IMR-90 (cell line): ENCODE measurements at regions not wholly inside any gene's neighbourhood (a gene's known extent, or its start where the extent isn't known, plus 50 kb on each side); places are given as distances from the start of the nearest gene placed in this dataset.

ENCODE experiments used
- ATAC-seq: fragments of 200-7000 bp; cut with Tn5 transposase; 2 replicates; pipeline ENCODE4 v1.9.1; 2020; ENCODE audit warnings: low read depth, mild to moderate bottlenecking, moderate library complexity
- BruUV-seq: library from RNA; stranded (reverse); fragments of 400-500 nt; replicated peaks from 2 replicates; lab custom pipeline; 2021; lab: Mats Ljungman, UMichigan
- CTCF ChIA-PET: fragments of 300-600 bp; formaldehyde crosslinking; extraction: SDS; loops from one replicate; lab custom pipeline; 2021; ENCODE audit warnings: antibody characterized with exemption; lab: Yijun Ruan, JAX
- POLR2A ChIA-PET: fragments of 300-600 bp; sonication (Branson Sonifier 250); formaldehyde crosslinking; loops from one replicate; lab custom pipeline; 2022; ENCODE audit warnings: antibody characterized with exemption; ENCODE audit not compliant: unreplicated experiment; lab: Charles Lee
- DNase-seq: peaks from one replicate; pipeline ENCODE4 v3.0.0; 2013
- H2AFZ ChIP-seq: replicated peaks from 2 replicates; pipeline ENCODE3; 2013; ENCODE audit warnings: low read length, mild to moderate bottlenecking; ENCODE audit not compliant: poor library complexity
- H2AK5ac ChIP-seq: 2 replicates; pipeline ENCODE4 v1.6.1; 2013; ENCODE audit warnings: low read depth, low read length, inconsistent platforms
- H2AK9ac ChIP-seq: replicated peaks from 2 replicates; pipeline ENCODE3; 2013; ENCODE audit warnings: mild to moderate bottlenecking, low read depth, low read length, moderate library complexity; ENCODE audit not compliant: poor library complexity
- H2BK120ac ChIP-seq: 2 replicates; pipeline ENCODE4 v1.6.1; 2013; ENCODE audit warnings: low read depth, low read length, inconsistent platforms
- H2BK15ac ChIP-seq: 3 replicates; pipeline ENCODE4 v1.6.1; 2013; ENCODE audit warnings: low read depth, low read length, inconsistent platforms
- H2BK20ac ChIP-seq: 2 replicates; pipeline ENCODE4 v1.6.1; 2013; ENCODE audit warnings: low read depth, mild to moderate bottlenecking, inconsistent platforms, low read length, moderate library complexity
- H2BK5ac ChIP-seq: 2 replicates; pipeline ENCODE4 v1.6.1; 2013; ENCODE audit warnings: mild to moderate bottlenecking, low read depth, low read length, inconsistent platforms; ENCODE audit not compliant: poor library complexity, severe bottlenecking
- H3K14ac ChIP-seq: replicated peaks from 2 replicates; pipeline ENCODE4 v1.6.1; 2013; ENCODE audit warnings: low read depth, low read length, inconsistent platforms
- H3K18ac ChIP-seq: 2 replicates; pipeline ENCODE4 v1.6.1; 2013; ENCODE audit warnings: low read depth, low read length, control low read depth
- H3K23ac ChIP-seq: 2 replicates; pipeline ENCODE4 v1.6.1; 2013; ENCODE audit warnings: low read depth, low read length, inconsistent platforms
- H3K27ac ChIP-seq: 2 replicates; pipeline ENCODE4 v1.5.1; 2013; ENCODE audit warnings: mild to moderate bottlenecking, control low read depth, low read length; ENCODE audit not compliant: insufficient read depth
- H3K27me3 ChIP-seq: 2 replicates; pipeline ENCODE4 v1.6.1; 2013; ENCODE audit warnings: low read length; ENCODE audit not compliant: control insufficient read depth, insufficient read depth
- H3K36me3 ChIP-seq: 2 replicates; pipeline ENCODE4 v1.6.1; 2013; ENCODE audit warnings: low read length, mixed read lengths; ENCODE audit not compliant: control insufficient read depth, insufficient read depth
- H3K4ac ChIP-seq: 2 replicates; pipeline ENCODE4 v1.6.1; 2013; ENCODE audit warnings: low read depth, low read length, inconsistent platforms
- H3K4me1 ChIP-seq: 2 replicates; pipeline ENCODE4 v1.6.1; 2013; ENCODE audit warnings: low read length, mixed read lengths; ENCODE audit not compliant: control insufficient read depth, insufficient read depth
- H3K4me2 ChIP-seq: 2 replicates; pipeline ENCODE4 v1.6.1; 2013; ENCODE audit warnings: low read depth, mild to moderate bottlenecking, control low read depth, low read length, moderate library complexity
- H3K4me3 ChIP-seq: 2 replicates; pipeline ENCODE4 v1.5.1; 2013; ENCODE audit warnings: low read depth, mild to moderate bottlenecking, control low read depth, low read length, moderate library complexity; ENCODE audit not compliant: insufficient read depth
- H3K56ac ChIP-seq: 2 replicates; pipeline ENCODE4 v1.6.1; 2013; ENCODE audit warnings: low read length, inconsistent platforms; ENCODE audit not compliant: insufficient read depth; ENCODE audit errors: extremely low read depth
- H3K79me1 ChIP-seq, 2 experiments: 2 replicates each; pipeline ENCODE4 v1.6.1; 2013; ENCODE audit warnings: low read length in 2 of 2, inconsistent platforms in 1 of 2, low read depth in 1 of 2
- H3K9ac ChIP-seq: 2 replicates; pipeline ENCODE4 v1.6.1; 2013; ENCODE audit warnings: low read depth, low read length, control low read depth
- H3K9me1 ChIP-seq: 2 replicates; pipeline ENCODE4 v1.6.1; 2013; ENCODE audit warnings: low read length, inconsistent platforms; ENCODE audit not compliant: insufficient read depth
- H3K9me3 ChIP-seq: 2 replicates; pipeline ENCODE4 v1.6.1; 2013; ENCODE audit warnings: low read length; ENCODE audit not compliant: control insufficient read depth, insufficient read depth
- H4K20me1 ChIP-seq: 2 replicates; pipeline ENCODE4 v1.6.1; 2013; ENCODE audit warnings: low read length, inconsistent platforms; ENCODE audit not compliant: insufficient read depth
- H4K5ac ChIP-seq: 2 replicates; pipeline ENCODE4 v1.6.1; 2013; ENCODE audit warnings: mild to moderate bottlenecking, low read depth, low read length, control low read depth
- H4K8ac ChIP-seq, 2 experiments: 2 replicates each; pipeline ENCODE4 v1.6.1; 2013; ENCODE audit warnings: low read depth in 2 of 2, low read length in 2 of 2, control low read depth in 1 of 2, inconsistent platforms in 1 of 2
- H4K91ac ChIP-seq: 2 replicates; pipeline ENCODE4 v1.6.1; 2013; ENCODE audit warnings: low read depth, low read length, inconsistent platforms; ENCODE audit not compliant: insufficient read depth
- BHLHE40 ChIP-seq: fragments of 150-350 bp; IDR thresholded peaks from 2 replicates; pipeline ENCODE4 v1.6.1; 2016; ENCODE audit warnings: mild to moderate bottlenecking, low read depth, low read length
- CEBPB ChIP-seq: IDR thresholded peaks from 2 replicates; pipeline ENCODE4 v1.6.1; 2012; ENCODE audit warnings: low read depth, low read length, improper control_type of control experiment
- CHD1 ChIP-seq: IDR thresholded peaks from 2 replicates; pipeline ENCODE4 v1.6.1; 2012; ENCODE audit warnings: low read depth, low read length, improper control_type of control experiment
- FOS ChIP-seq: fragments of 150-350 bp; IDR thresholded peaks from 2 replicates; pipeline ENCODE4 v1.6.1; 2016; ENCODE audit warnings: low read depth, low read length
- MAFK ChIP-seq: IDR thresholded peaks from 2 replicates; pipeline ENCODE4 v1.6.1; 2012; ENCODE audit warnings: low read depth, low read length, improper control_type of control experiment
- MAZ ChIP-seq: IDR thresholded peaks from 2 replicates; pipeline ENCODE4 v1.6.1; 2012; ENCODE audit warnings: low read depth, mild to moderate bottlenecking, low read length, improper control_type of control experiment, moderate library complexity, borderline replicate concordance
- MXI1 ChIP-seq: IDR thresholded peaks from 2 replicates; pipeline ENCODE4 v1.6.1; 2012; ENCODE audit warnings: low read depth, mild to moderate bottlenecking, low read length, moderate library complexity, borderline replicate concordance
- RCOR1 ChIP-seq: IDR thresholded peaks from 2 replicates; pipeline ENCODE4 v1.6.1; 2012; ENCODE audit warnings: mild to moderate bottlenecking, low read length, improper control_type of control experiment; ENCODE audit not compliant: insufficient replicate concordance
- RFX5 ChIP-seq: IDR thresholded peaks from 2 replicates; pipeline ENCODE4 v1.8.0; 2012; ENCODE audit warnings: low read depth, mild to moderate bottlenecking, low read length, moderate library complexity
- SMC3 ChIP-seq: fragments of 150-350 bp; IDR thresholded peaks from 2 replicates; pipeline ENCODE4 v1.6.1; 2016; ENCODE audit warnings: low read depth, mild to moderate bottlenecking, antibody characterized with exemption, low read length, moderate library complexity
- USF2 ChIP-seq: fragments of 150-350 bp; IDR thresholded peaks from 2 replicates; pipeline ENCODE4 v1.6.1; 2017; ENCODE audit warnings: mild to moderate bottlenecking, antibody characterized with exemption, low read length, low read depth
- dilution Hi-C: fragments of 300-500 bp; cut with HindIII; formaldehyde crosslinking; loops from one replicate; pipeline ENCODE4 v1.14.3; 2018; ENCODE audit warnings: low sequenced_read_pairs; ENCODE audit not compliant: unreplicated experiment
- in situ Hi-C: fragments of 300-500 bp; cut with MboI; formaldehyde crosslinking; loops from 3 replicates; pipeline ENCODE4 v1.14.3; 2019; ENCODE audit warnings: low sequenced_read_pairs, inconsistent platforms, mixed read lengths
- intact Hi-C: fragments of 100-400 bp; cut with micrococcal nuclease; formaldehyde crosslinking; loops from 2 replicates; pipeline ENCODE4 v1.10.0; 2022

DNA sequence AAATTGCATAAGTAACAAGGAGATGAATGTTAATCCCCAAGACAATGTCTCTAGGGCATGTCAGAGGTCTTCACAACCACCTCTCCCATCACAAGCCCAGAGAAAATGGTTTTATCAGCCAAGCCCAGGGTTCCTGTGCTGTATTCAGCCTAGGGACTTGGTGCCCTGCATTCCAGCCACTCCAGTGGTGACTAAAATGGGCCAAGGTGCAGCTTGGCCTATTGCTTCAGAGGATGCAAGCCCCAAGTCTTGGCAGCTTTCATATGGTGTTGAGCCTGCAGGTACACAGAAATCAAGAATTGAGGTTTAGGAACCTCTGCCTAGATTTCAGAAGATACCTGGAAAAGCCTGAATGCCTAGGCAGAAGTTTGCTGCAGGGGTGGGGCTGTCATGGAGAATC is 1118.6 kb downstream of the PLA2G4A start:
- no TSS peak for BruUV-seq
- no peaks in the 10 kb centered on the region for H3K79me1 ChIP-seq
- no peak overlapping the region for H3K23ac ChIP-seq
- ChIA-PET POLR2A (no interaction called here), CTCF (no interaction called here)
- no peak overlapping the region for H2AK5ac ChIP-seq
- no peak overlapping the region for H3K18ac ChIP-seq
- no peak overlapping the region for H3K4me3 ChIP-seq
- no peaks in the 10 kb centered on the region; the same call in 1 of the 2 replicates for H3K9me3 ChIP-seq
- H2BK15ac ChIP-seq, result no peak overlapping the region
- H2AFZ ChIP-seq, result no peak overlapping the region
- no peak overlapping the region for H4K91ac ChIP-seq
- H3K27me3 ChIP-seq, result no peaks in the 10 kb centered on the region
- dilution Hi-C loops, result no loop called here
- in situ Hi-C loops, result no loop called here
- no peak overlapping the region for H3K56ac ChIP-seq
- intact Hi-C loops, result no loop called here
- H3K9ac ChIP-seq, result no peak overlapping the region
- H3K9me1 ChIP-seq, result no peaks in the 10 kb centered on the region
- H3K27ac ChIP-seq, result no peak overlapping the region
- H2BK120ac ChIP-seq, result no peak overlapping the region
- H4K5ac ChIP-seq, result no peak overlapping the region
- no peak overlapping the region for H2BK5ac ChIP-seq
- ATAC-seq (no peak), DNase-seq (no peak)
- no peaks in the 10 kb centered on the region for H3K36me3 ChIP-seq
- H3K4me2 ChIP-seq, result no peak overlapping the region
- no peak overlapping the region for H3K4ac ChIP-seq
- TF ChIP-seq RCOR1, result no peak
- TF ChIP-seq FOS, result no peak
- no peak for TF ChIP-seq SMC3
- TF ChIP-seq CHD1, result no peak
- no peak for TF ChIP-seq MAZ
- TF ChIP-seq RFX5, result no peak
- no peak for TF ChIP-seq MAFK
- no peak for TF ChIP-seq CEBPB
- TF ChIP-seq USF2, result no peak
- no peak for TF ChIP-seq BHLHE40
- TF ChIP-seq MXI1, result no peak
- no peaks in the 10 kb centered on the region for H4K20me1 ChIP-seq
- H2AK9ac ChIP-seq, result no peak overlapping the region
- H2BK20ac ChIP-seq, result no peak overlapping the region
- no peak overlapping the region for H3K14ac ChIP-seq
- H4K8ac ChIP-seq, result no peak overlapping the region
- 0 out of 2 replicates have a peak, but pooled peaks cover 4% of the 10 kb centered on the region for H3K4me1 ChIP-seq
